HCT116 (cell line): ENCODE measurements at regions not wholly inside any gene's neighbourhood (a gene's known extent, or its start where the extent isn't known, plus 50 kb on each side); places are given as distances from the start of the nearest gene placed in this dataset.

Experiments
- ATAC-seq: fragments of 200-7000 bp; cut with Tn5 transposase; 2 replicates; pipeline ENCODE4 v1.9.1; 2020; ENCODE audit warnings: mild to moderate bottlenecking, moderate library complexity
- BruUV-seq: library from RNA; stranded (reverse); fragments of 400-500 nt; replicated peaks from 2 replicates; lab custom pipeline; 2021; lab: Mats Ljungman, UMichigan
- CTCF ChIA-PET: fragments of 300-600 bp; sonication (Branson Sonifier 250); formaldehyde crosslinking; loops from one replicate; lab custom pipeline; 2021; ENCODE audit warnings: antibody characterized with exemption; lab: Charles Lee
- POLR2A ChIA-PET: fragments of 300-600, 350-600 bp; sonication (Branson Sonifier 250); formaldehyde crosslinking; loops from one replicate; lab custom pipeline; 2021; ENCODE audit warnings: antibody characterized with exemption; lab: Charles Lee
- RAD21 ChIA-PET, 2 experiments: fragments of 300-600 bp; sonication (Branson Sonifier 250); formaldehyde crosslinking; loops; one replicate each; lab custom pipeline; 2023; ENCODE audit warnings: low total read pairs in 2 of 2; ENCODE audit not compliant: uncharacterized antibody in 2 of 2, unreplicated experiment in 2 of 2, low non-redundant PET in 1 of 2; lab: Charles Lee
- DNase-seq: peaks from one replicate; pipeline ENCODE4 v3.0.0-alpha.2; 2010; ENCODE audit warnings: low read depth, low spot score
- H2AFZ ChIP-seq: fragments of 200-600 bp; shearing (Covaris generic), sonication (generic); 2 replicates; pipeline ENCODE4 v1.6.1; 2017; ENCODE audit warnings: low read depth, mixed run types, mixed read lengths, antibody characterized with exemption, low read length; ENCODE audit not compliant: poor library complexity, severe bottlenecking
- H3K27ac ChIP-seq: 2 replicates; pipeline ENCODE4 v1.5.1; 2012; ENCODE audit warnings: low read depth, low read length
- H3K27me3 ChIP-seq: fragments of 200-600 bp; sonication (generic); 2 replicates; pipeline ENCODE4 v1.6.1; 2016; ENCODE audit warnings: mixed run types, low read length, mixed read lengths; ENCODE audit not compliant: insufficient read depth
- H3K36me3 ChIP-seq, 2 experiments: fragments of 200-500 bp in 1 of 2; fragments of 200-600 bp in 1 of 2; sonication (Bioruptor generic) in 1 of 2; sonication (generic) in 1 of 2; 2 replicates each; pipeline versions ENCODE4 v1.5.1 to v1.6.1; 2014 to 2016; ENCODE audit warnings: low read length in 2 of 2, inconsistent platforms in 1 of 2, mixed read lengths in 1 of 2, mixed run types in 1 of 2; ENCODE audit not compliant: insufficient read depth in 2 of 2, control insufficient read depth in 1 of 2
- H3K4me1 ChIP-seq, 2 experiments: fragments of 200-600 bp in 1 of 2; sonication (generic) in 1 of 2; 2 replicates each; pipeline versions ENCODE4 v1.5.1 to v1.6.1; 2012 to 2017; ENCODE audit warnings: low read length in 2 of 2, inconsistent platforms in 1 of 2, mild to moderate bottlenecking in 1 of 2, mixed read lengths in 1 of 2, mixed run types in 1 of 2, moderate library complexity in 1 of 2; ENCODE audit not compliant: insufficient read depth in 2 of 2, control insufficient read depth in 1 of 2
- H3K4me2 ChIP-seq: fragments of 200-600 bp; sonication (generic); 2 replicates; pipeline ENCODE4 v1.6.1; 2017; ENCODE audit warnings: mixed run types, low read length, mixed read lengths
- H3K4me3 ChIP-seq, 2 experiments: fragments of 200-600 bp in 1 of 2; sonication (generic) in 1 of 2; replicated peaks in 1 of 2; 2 replicates each; pipeline ENCODE4 v1.5.1; 2011 to 2016; ENCODE audit warnings: low read length in 2 of 2, control low read depth in 1 of 2, low read depth in 1 of 2, mild to moderate bottlenecking in 1 of 2, mixed read lengths in 1 of 2, mixed run types in 1 of 2
- H3K79me2 ChIP-seq: fragments of 200-600 bp; sonication (generic); 2 replicates; pipeline ENCODE4 v1.6.1; 2017; ENCODE audit warnings: mild to moderate bottlenecking, mixed run types, low read length, moderate library complexity, mixed read lengths; ENCODE audit not compliant: insufficient read depth
- H3K9ac ChIP-seq: fragments of 200-600 bp; sonication (generic); 2 replicates; pipeline ENCODE4 v1.6.1; 2016; ENCODE audit warnings: low read length, mixed read lengths
- H3K9me2 ChIP-seq: fragments of 200-600 bp; sonication (generic), shearing (Covaris generic); 2 replicates; pipeline ENCODE4 v1.6.1; 2017; ENCODE audit warnings: mixed run types, mild to moderate bottlenecking, moderate library complexity; ENCODE audit not compliant: insufficient read depth
- H3K9me3 ChIP-seq, 2 experiments: fragments of 200-500 bp in 1 of 2; fragments of 200-600 bp in 1 of 2; sonication (Bioruptor generic) in 1 of 2; sonication (generic) in 1 of 2; 2 replicates each; pipeline ENCODE4 v1.6.1; 2014 to 2017; ENCODE audit warnings: low read length in 2 of 2, mixed read lengths in 2 of 2, inconsistent platforms in 1 of 2, low read depth in 1 of 2, mild to moderate bottlenecking in 1 of 2, mixed run types in 1 of 2, moderate library complexity in 1 of 2; ENCODE audit not compliant: control insufficient read depth in 1 of 2, insufficient read depth in 1 of 2
- H4K20me1 ChIP-seq: fragments of 200-600 bp; sonication (generic), shearing (Covaris generic); 2 replicates; pipeline ENCODE4 v1.6.1; 2017; ENCODE audit warnings: mixed run types, mild to moderate bottlenecking, moderate library complexity; ENCODE audit not compliant: insufficient read depth
- ATF3 ChIP-seq: IDR thresholded peaks from 2 replicates; pipeline ENCODE4 v1.6.1; 2012
- CTCF ChIP-seq, 3 experiments: fragments of 200-600 bp in 1 of 3; sonication (generic) in 1 of 3; IDR thresholded peaks in 2 of 3; conservative IDR thresholded peaks in 1 of 3; 2 replicates each; pipeline ENCODE4 v1.5.1; 2012 to 2017; ENCODE audit warnings: low read depth in 2 of 3, low read length in 2 of 3, antibody characterized with exemption in 1 of 3, borderline replicate concordance in 1 of 3, control low read depth in 1 of 3, mild to moderate bottlenecking in 1 of 3, mixed read lengths in 1 of 3, mixed run types in 1 of 3, moderate library complexity in 1 of 3; ENCODE audit not compliant: insufficient read depth in 1 of 3
- EGR1 ChIP-seq: IDR thresholded peaks from 2 replicates; pipeline ENCODE4 v1.6.1; 2012; ENCODE audit warnings: low read depth
- EZH2 ChIP-seq: fragments of 200-600 bp; sonication (generic); IDR thresholded peaks from 2 replicates; pipeline ENCODE4 v1.6.1; 2017; ENCODE audit warnings: antibody characterized with exemption, mixed run types
- FOSL1 ChIP-seq: IDR thresholded peaks from 2 replicates; pipeline ENCODE4 v1.6.1; 2012; ENCODE audit warnings: low read depth
- JUND ChIP-seq: IDR thresholded peaks from 2 replicates; pipeline ENCODE4 v1.6.1; 2012
- MAX ChIP-seq: IDR thresholded peaks from 2 replicates; pipeline ENCODE4 v1.6.1; 2012
- POLR2A ChIP-seq: IDR thresholded peaks from 2 replicates; pipeline ENCODE4 v1.7.0; 2011; ENCODE audit warnings: borderline replicate concordance; ENCODE audit not compliant: insufficient read depth, insufficient read length; ENCODE audit errors: extremely low read depth
- REST ChIP-seq: IDR thresholded peaks from 2 replicates; pipeline ENCODE4 v1.6.1; 2012; ENCODE audit warnings: low read depth
- SIN3A ChIP-seq: IDR thresholded peaks from 2 replicates; pipeline ENCODE4 v1.6.1; 2012; ENCODE audit warnings: low read depth
- SP1 ChIP-seq: IDR thresholded peaks from 2 replicates; pipeline ENCODE4 v1.6.1; 2012; ENCODE audit warnings: low read depth
- SRF ChIP-seq: IDR thresholded peaks from 2 replicates; pipeline ENCODE4 v1.6.1; 2012; ENCODE audit warnings: low read depth
- YY1 ChIP-seq: IDR thresholded peaks from 2 replicates; pipeline ENCODE4 v1.6.1; 2011; ENCODE audit warnings: low read length, low read depth, moderate library complexity, mild to moderate bottlenecking; ENCODE audit not compliant: insufficient replicate concordance; ENCODE audit errors: extremely low read depth
- ZBTB33 ChIP-seq: IDR thresholded peaks from 2 replicates; pipeline ENCODE4 v1.6.1; 2011; ENCODE audit warnings: mild to moderate bottlenecking, low read length, moderate library complexity; ENCODE audit not compliant: insufficient replicate concordance; ENCODE audit errors: extremely low read depth
- ZFX ChIP-seq: fragments of 450-650 bp; IDR thresholded peaks from 2 replicates; pipeline ENCODE4 v1.6.1; 2017
- intact Hi-C: fragments of 100-400 bp; cut with micrococcal nuclease; formaldehyde crosslinking; loops from 2 replicates; pipeline ENCODE4 v1.10.0; 2022

- no peak for ATAC-seq
- POLR2A ChIA-PET, result no interaction called here
- no peaks in the 10 kb centered on the region for H3K9me3 ChIP-seq
- CTCF ChIA-PET, result interaction anchor here (0.6 kb wide), 1 partner anchor 555 kb away, joined by 3 read pairs; no protein-coding TSS in a partner anchor
- RAD21 ChIA-PET, result no interaction called here
- no peak overlapping the region for H2AFZ ChIP-seq
- no peaks in the 10 kb centered on the region for H3K27me3 ChIP-seq
- no peaks in the 10 kb centered on the region for H3K9me2 ChIP-seq
- intact Hi-C loops, result no loop called here
- H3K4me3 ChIP-seq, result no peak overlapping the region
- H3K4me1 ChIP-seq, result no peaks in the 10 kb centered on the region
- no peak overlapping the region for H3K27ac ChIP-seq
- no peaks in the 10 kb centered on the region for H4K20me1 ChIP-seq
- H3K4me2 ChIP-seq, result no peak overlapping the region
- BruUV-seq, result no TSS peak
- H3K36me3 ChIP-seq, result no peaks in the 10 kb centered on the region
- H3K79me2 ChIP-seq, result no peaks in the 10 kb centered on the region
- TF ChIP-seq JUND (no peak), YY1 (no peak), CTCF (IDR thresholded peaks at IDR 0.05 in 2 of 3, conservative IDR thresholded peaks at IDR 0.05 in 1 of 3; ENCODE audit: borderline replicate concordance in 1 of 3, insufficient read depth in 1 of 3, low read depth in 2 of 3, low read length in 2 of 3) (no peak), SRF (no peak), ATF3 (no peak), EZH2 (no peak), ZFX (no peak), POLR2A (no peak), SP1 (no peak), SIN3A (no peak), REST (no peak), EGR1 (no peak), FOSL1 (no peak), MAX (no peak), ZBTB33 (no peak)
- H3K9ac ChIP-seq, result no peak overlapping the region
- peak; percentile 3 for DNase-seq
Observed at GRCh38 chr15:69909719-69910444, 187.8 kb downstream of the TLE3 start.
